Neuronal stem cell (in vitro differentiated cells): ENCODE measurements at regions not wholly inside any gene's neighbourhood (a gene's known extent, or its start where the extent isn't known, plus 50 kb on each side); places are given as distances from the start of the nearest gene placed in this dataset.
A peak's percentile ranks its signal among the peaks of the same experiment; 100 is the strongest.

Source experiments
- DNase-seq: peaks from one replicate; pipeline ENCODE4 v3.0.0-alpha.2; 2013; ENCODE audit warnings: low spot score
- H2AFZ ChIP-seq: one replicate; pipeline ENCODE4 v1.6.1; 2013; ENCODE audit warnings: mild to moderate bottlenecking, low read length, inconsistent platforms
- H2AK5ac ChIP-seq: 2 replicates; pipeline ENCODE4 v1.6.1; 2013; ENCODE audit warnings: low read depth, mild to moderate bottlenecking, inconsistent platforms, low read length, moderate library complexity, mixed read lengths
- H2BK120ac ChIP-seq: 2 replicates; pipeline ENCODE4 v1.6.1; 2013; ENCODE audit warnings: low read depth, mild to moderate bottlenecking, inconsistent platforms, low read length, moderate library complexity, mixed read lengths
- H2BK12ac ChIP-seq: one replicate; pipeline ENCODE4 v1.6.1; 2013; ENCODE audit warnings: low read length, inconsistent platforms
- H2BK15ac ChIP-seq: 2 replicates; pipeline ENCODE4 v1.6.1; 2013; ENCODE audit warnings: mild to moderate bottlenecking, low read length, inconsistent platforms, mixed read lengths
- H2BK5ac ChIP-seq: one replicate; pipeline ENCODE4 v1.6.1; 2013; ENCODE audit warnings: inconsistent platforms, mild to moderate bottlenecking, low read length, moderate library complexity
- H3K14ac ChIP-seq: one replicate; pipeline ENCODE4 v1.6.1; 2013; ENCODE audit warnings: low read length, inconsistent platforms
- H3K18ac ChIP-seq: 2 replicates; pipeline ENCODE4 v1.6.1; 2013; ENCODE audit warnings: low read length, inconsistent platforms
- H3K23ac ChIP-seq: 2 replicates; pipeline ENCODE4 v1.6.1; 2013; ENCODE audit warnings: low read depth, mild to moderate bottlenecking, mixed read lengths, low read length, inconsistent platforms; ENCODE audit not compliant: poor library complexity
- H3K27ac ChIP-seq: replicated peaks from 3 replicates; pipeline ENCODE4 v1.5.1; 2013; ENCODE audit warnings: low read length, inconsistent platforms
- H3K27me3 ChIP-seq, 3 experiments: 2 replicates each; pipeline ENCODE4 v1.6.1; 2013; ENCODE audit warnings: low read length in 3 of 3, mild to moderate bottlenecking in 2 of 3, inconsistent platforms in 1 of 3, low read depth in 1 of 3, mixed read lengths in 1 of 3, moderate library complexity in 1 of 3; ENCODE audit not compliant: control insufficient read depth in 3 of 3, insufficient read depth in 3 of 3
- H3K36me3 ChIP-seq, 2 donors: replicated peaks in 1 of 2; 2 replicates each; pipeline ENCODE4 v1.6.1; 2013; ENCODE audit warnings: low read length in 2 of 2; ENCODE audit not compliant: control insufficient read depth in 2 of 2, insufficient read depth in 2 of 2
- H3K4ac ChIP-seq: 2 replicates; pipeline ENCODE4 v1.6.1; 2013; ENCODE audit warnings: inconsistent platforms, mild to moderate bottlenecking, low read length, moderate library complexity
- H3K4me1 ChIP-seq, 2 donors: 1 replicate in 1 of 2; 2 replicates in 1 of 2; pipeline ENCODE4 v1.6.1; 2013; ENCODE audit warnings: low read length in 2 of 2, low read depth in 1 of 2; ENCODE audit not compliant: control insufficient read depth in 2 of 2, insufficient read depth in 1 of 2
- H3K4me2 ChIP-seq: one replicate; pipeline ENCODE4 v1.6.1; 2013; ENCODE audit warnings: mild to moderate bottlenecking, low read length, inconsistent platforms; ENCODE audit not compliant: insufficient read depth, poor library complexity, severe bottlenecking
- H3K4me3 ChIP-seq, 2 donors: 2 replicates each; pipeline ENCODE4 v1.5.1; 2013; ENCODE audit warnings: low read length in 2 of 2, mild to moderate bottlenecking in 2 of 2, inconsistent platforms in 1 of 2, moderate library complexity in 1 of 2
- H3K79me1 ChIP-seq: one replicate; pipeline ENCODE4 v1.6.1; 2013; ENCODE audit warnings: low read depth, mild to moderate bottlenecking, inconsistent platforms, low read length, moderate library complexity
- H3K9ac ChIP-seq: one replicate; pipeline ENCODE4 v1.6.1; 2013; ENCODE audit warnings: mild to moderate bottlenecking, low read depth, low read length, inconsistent platforms; ENCODE audit not compliant: poor library complexity
- H3K9me3 ChIP-seq, 2 donors: replicated peaks in 1 of 2; 2 replicates each; pipeline versions ENCODE3 to v1.6.1; 2013; ENCODE audit warnings: low read length in 2 of 2, mild to moderate bottlenecking in 2 of 2, inconsistent platforms in 1 of 2, low read depth in 1 of 2, mixed read lengths in 1 of 2, moderate library complexity in 1 of 2; ENCODE audit not compliant: control insufficient read depth in 2 of 2, insufficient read depth in 1 of 2
- H4K8ac ChIP-seq: one replicate; pipeline ENCODE4 v1.6.1; 2013; ENCODE audit warnings: low read depth, mild to moderate bottlenecking, inconsistent platforms, low read length, moderate library complexity
- H4K91ac ChIP-seq: one replicate; pipeline ENCODE4 v1.6.1; 2013; ENCODE audit warnings: low read length, low read depth, mild to moderate bottlenecking, inconsistent platforms; ENCODE audit not compliant: poor library complexity
- WGBS, 2 donors: extraction: QIAGEN DNeasy Blood & Tissue Kit; methylation state at CpG; one replicate each; pipeline ENCODE4 v1.1.7; 2013; ENCODE audit warnings: missing lambda C conversion rate in 2 of 2, mixed read lengths in 1 of 2; ENCODE audit not compliant: insufficient read length in 2 of 2, insufficient replicate concordance in 1 of 2; ENCODE audit errors: extremely low coverage in 2 of 2; 5-methylcytosine and 5-hydroxymethylcytosine counted together

DNA sequence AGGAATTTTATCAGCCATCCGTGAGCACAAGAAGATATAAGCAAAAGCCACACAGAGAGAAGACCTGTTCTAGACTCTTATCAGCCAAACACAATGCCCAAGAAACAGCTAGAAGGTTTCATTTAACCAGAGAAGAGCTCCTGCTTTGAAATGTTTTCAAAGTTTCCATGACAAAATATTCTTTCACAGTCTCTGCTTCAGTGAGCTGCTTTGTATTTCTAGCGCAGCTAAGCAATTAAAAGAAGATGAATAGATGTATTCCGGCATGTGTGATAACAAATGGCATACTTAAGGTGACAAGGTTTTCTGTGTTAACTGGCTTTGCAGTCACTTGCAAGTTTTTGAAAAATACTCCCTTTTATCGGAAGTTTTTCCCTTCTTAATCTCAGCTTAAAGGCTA, 78.9 kb upstream of the NXPH1 start:
- Histone ChIP-seq H3K4me3 (no peak overlapping the region), H3K9ac (no peak overlapping the region), H4K91ac (no peak overlapping the region), H2BK15ac (no peak overlapping the region), H2AFZ (peak overlapping the region; percentile 25), H3K36me3 (no peaks in the 10 kb centered on the region), H3K9me3 (peaks cover 0 to 8% of the 10 kb centered on the region in 2 donors), H3K18ac (no peak overlapping the region), H3K4me1 (peaks cover 2 to 6% of the 10 kb centered on the region in 2 donors), H2BK12ac (no peak overlapping the region), H2BK120ac (no peak overlapping the region), H2BK5ac (no peak overlapping the region), H3K27me3 (no peaks in the 10 kb centered on the region), H2AK5ac (no peak overlapping the region), H3K79me1 (no peaks in the 10 kb centered on the region), H3K27ac (no peak overlapping the region), H3K4ac (no peak overlapping the region), H3K23ac (no peak overlapping the region), H3K14ac (no peak overlapping the region), H4K8ac (no peak overlapping the region), H3K4me2 (no peak overlapping the region)
- DNase-seq = no peak
- no CpG with 5 or more reads among the region's 4 CpGs for WGBS, 2 donors

DNA sequence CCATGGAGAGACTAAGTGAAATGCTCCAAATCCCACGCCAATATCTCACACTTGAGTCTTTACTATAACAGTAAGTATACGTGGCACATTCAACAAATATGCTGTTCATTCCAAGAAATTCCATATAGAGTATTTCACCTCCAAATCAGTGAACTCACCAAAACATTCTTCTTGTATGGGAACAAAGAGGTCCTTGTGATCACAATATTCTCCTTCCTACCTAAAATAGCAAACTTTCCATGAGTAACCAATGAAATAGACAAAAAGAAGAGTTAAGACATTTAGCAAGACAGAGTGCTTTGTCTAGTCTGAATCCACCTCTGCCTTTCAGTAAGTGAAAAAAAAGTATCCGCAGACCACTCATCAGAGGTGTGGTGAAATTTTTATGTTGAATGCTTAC, 77.3 kb upstream of the NXPH1 start:
- Histone ChIP-seq H3K79me1 (no peaks in the 10 kb centered on the region), H3K4ac (no peak overlapping the region), H3K27me3 (no peaks in the 10 kb centered on the region), H3K4me2 (no peak overlapping the region), H3K9ac (no peak overlapping the region), H4K91ac (no peak overlapping the region), H3K23ac (no peak overlapping the region), H3K14ac (no peak overlapping the region), H3K27ac (no peak overlapping the region), H2AFZ (no peak overlapping the region), H2BK5ac (no peak overlapping the region), H4K8ac (no peak overlapping the region), H3K4me1 (peaks cover 2 to 17% of the 10 kb centered on the region in 2 donors), H2BK12ac (no peak overlapping the region), H3K9me3 (peaks cover 0 to 8% of the 10 kb centered on the region in 2 donors), H3K4me3 (no peak overlapping the region), H2BK120ac (no peak overlapping the region), H2BK15ac (no peak overlapping the region), H2AK5ac (no peak overlapping the region), H3K36me3 (no peaks in the 10 kb centered on the region), H3K18ac (no peak overlapping the region)
- WGBS, 2 donors = no CpG with 5 or more reads among the region's 3 CpGs
- no peak for DNase-seq

DNA sequence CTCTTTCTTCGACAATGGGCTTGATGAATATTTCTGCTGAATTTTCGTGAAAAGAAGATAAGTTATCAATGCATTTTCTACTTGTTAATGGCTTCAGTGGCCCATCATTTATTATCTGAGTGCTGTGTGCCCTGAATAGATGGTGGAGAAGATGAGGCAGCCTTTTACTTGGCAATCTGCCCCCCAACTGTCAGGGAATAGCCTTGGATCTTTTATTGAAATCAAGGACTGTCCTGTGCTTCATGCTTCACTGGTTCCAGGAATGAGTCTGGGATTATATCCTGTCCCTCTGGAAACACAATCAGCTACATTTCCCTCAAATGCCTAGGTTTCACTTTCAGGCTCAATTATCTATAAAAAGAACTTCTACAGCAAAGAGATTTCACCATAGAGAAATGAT, 75.9 kb upstream of the NXPH1 start:
- Histone ChIP-seq H4K91ac (no peak overlapping the region), H3K23ac (no peak overlapping the region), H2BK120ac (no peak overlapping the region), H2BK15ac (no peak overlapping the region), H3K9ac (no peak overlapping the region), H2AFZ (no peak overlapping the region), H2BK12ac (no peak overlapping the region), H4K8ac (no peak overlapping the region), H2AK5ac (no peak overlapping the region), H3K18ac (no peak overlapping the region), H3K4me2 (no peak overlapping the region), H3K27me3 (no peaks in the 10 kb centered on the region), H3K4ac (no peak overlapping the region), H2BK5ac (no peak overlapping the region), H3K4me1 (peaks cover 2 to 19% of the 10 kb centered on the region in 2 donors), H3K36me3 (no peaks in the 10 kb centered on the region), H3K14ac (no peak overlapping the region), H3K27ac (no peak overlapping the region), H3K9me3 (peaks cover 0 to 8% of the 10 kb centered on the region in 2 donors), H3K79me1 (no peaks in the 10 kb centered on the region), H3K4me3 (no peak overlapping the region)
- DNase-seq = no peak
- WGBS, 2 donors = no CpG with 5 or more reads among the region's 2 CpGs

DNA sequence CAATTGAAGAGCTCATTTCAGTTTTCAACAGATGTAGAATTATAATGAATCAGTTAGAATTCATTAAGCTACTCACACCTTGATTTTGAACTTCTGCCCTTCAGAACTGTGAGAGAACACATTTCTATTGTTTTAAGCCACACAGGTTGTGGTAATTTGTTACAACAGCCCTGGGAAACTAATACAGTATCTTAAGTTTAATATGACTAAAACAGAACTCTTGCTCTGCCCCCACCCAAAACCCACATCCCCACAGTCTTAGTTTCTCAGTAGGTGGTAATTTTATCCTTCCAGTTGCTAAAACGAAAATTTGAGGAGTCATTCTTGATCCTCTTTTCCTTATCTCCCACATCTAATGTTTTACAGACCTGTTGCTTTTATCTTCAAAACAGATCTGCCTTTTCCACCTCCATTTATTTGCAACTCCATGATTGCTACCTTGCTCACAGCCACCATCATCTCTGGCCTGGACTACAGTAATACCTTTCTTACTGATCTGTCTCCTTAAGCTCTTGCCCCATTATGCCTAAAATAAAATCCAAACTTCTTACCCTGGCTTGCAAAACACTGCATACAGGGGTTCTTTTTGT, 72.8 kb upstream of the NXPH1 start:
- Histone ChIP-seq H3K14ac (no peak overlapping the region), H3K36me3 (no peaks in the 10 kb centered on the region), H3K9me3 (peaks cover 0 to 2% of the 10 kb centered on the region in 2 donors), H3K4me1 (peaks cover 4 to 27% of the 10 kb centered on the region in 2 donors), H2BK5ac (no peak overlapping the region), H2BK15ac (no peak overlapping the region), H3K4me2 (no peak overlapping the region), H2AFZ (peak overlapping the region; percentile 16), H3K27ac (no peak overlapping the region), H2BK12ac (no peak overlapping the region), H3K9ac (no peak overlapping the region), H3K27me3 (no peaks in the 10 kb centered on the region), H3K4ac (no peak overlapping the region), H3K79me1 (no peaks in the 10 kb centered on the region), H4K8ac (no peak overlapping the region), H4K91ac (no peak overlapping the region), H3K23ac (no peak overlapping the region), H3K18ac (no peak overlapping the region), H2AK5ac (no peak overlapping the region), H2BK120ac (no peak overlapping the region), H3K4me3 (no peak overlapping the region)
- WGBS, 2 donors = no CpG with 5 or more reads among the region's 1 CpG
- no peak for DNase-seq
